ENCODE measurements at regions not wholly inside any gene's neighbourhood (a gene's known extent, or its start where the extent isn't known, plus 50 kb on each side); places are given as distances from the start of the nearest gene placed in this dataset.

DNA sequence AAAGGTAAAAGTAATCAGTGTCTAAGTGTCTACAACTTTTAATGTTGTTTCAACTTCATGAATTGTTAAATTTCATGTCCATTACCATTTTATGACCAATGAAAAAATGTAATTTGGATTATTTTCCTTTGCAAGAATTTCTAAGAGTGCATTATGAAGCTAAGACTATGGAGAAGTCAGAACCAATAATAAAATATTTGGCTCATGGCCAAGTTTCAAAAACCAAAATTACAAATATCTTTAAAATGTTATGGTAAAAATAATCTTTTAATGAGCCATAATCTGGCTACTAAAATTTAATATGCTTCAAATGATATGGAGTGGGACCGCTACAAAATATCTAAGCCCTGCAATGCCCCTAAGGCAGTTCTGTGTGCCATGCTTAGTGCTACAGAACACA lies 294.1 kb upstream of the SMIM30 start:
- Histone ChIP-seq H3K4me2 (ENCODE audit: low read depth, low read length, poor library complexity, severe bottlenecking) (no peak overlapping the region), H3K9ac (ENCODE audit: low read depth, low read length, poor library complexity, severe bottlenecking) (no peak overlapping the region), H3K9me3 (ENCODE audit: insufficient read depth, low read depth, low read length) (no peaks in the 10 kb centered on the region), H3K27me3 (ENCODE audit: insufficient read depth, low read length, poor library complexity, severe bottlenecking) (no peaks in the 10 kb centered on the region), H3F3A (ENCODE audit: low read depth) (no peaks in the 10 kb centered on the region), H2AFZ (ENCODE audit: low read length) (no peak overlapping the region), H4K20me1 (ENCODE audit: insufficient read depth, low read length, poor library complexity, severe bottlenecking) (no peaks in the 10 kb centered on the region), H3K36me3 (ENCODE audit: insufficient read depth, low read length) (no peaks in the 10 kb centered on the region), H3K9me2 (replicated peaks; ENCODE audit: low read depth, low read length) (no peaks in the 10 kb centered on the region), H3K79me2 (ENCODE audit: insufficient read depth, low read length) (no peaks in the 10 kb centered on the region), H3K4me1 (ENCODE audit: insufficient read depth, low read length, poor library complexity, severe bottlenecking) (no peaks in the 10 kb centered on the region), H3K4me3 (ENCODE audit: low read length, poor library complexity, severe bottlenecking) (no peak overlapping the region)
- no peak for TF ChIP-seq EZH2phosphoT487 (IDR thresholded peaks at IDR 0.05; ENCODE audit: borderline replicate concordance)
- TF ChIP-seq, protein P1, sequence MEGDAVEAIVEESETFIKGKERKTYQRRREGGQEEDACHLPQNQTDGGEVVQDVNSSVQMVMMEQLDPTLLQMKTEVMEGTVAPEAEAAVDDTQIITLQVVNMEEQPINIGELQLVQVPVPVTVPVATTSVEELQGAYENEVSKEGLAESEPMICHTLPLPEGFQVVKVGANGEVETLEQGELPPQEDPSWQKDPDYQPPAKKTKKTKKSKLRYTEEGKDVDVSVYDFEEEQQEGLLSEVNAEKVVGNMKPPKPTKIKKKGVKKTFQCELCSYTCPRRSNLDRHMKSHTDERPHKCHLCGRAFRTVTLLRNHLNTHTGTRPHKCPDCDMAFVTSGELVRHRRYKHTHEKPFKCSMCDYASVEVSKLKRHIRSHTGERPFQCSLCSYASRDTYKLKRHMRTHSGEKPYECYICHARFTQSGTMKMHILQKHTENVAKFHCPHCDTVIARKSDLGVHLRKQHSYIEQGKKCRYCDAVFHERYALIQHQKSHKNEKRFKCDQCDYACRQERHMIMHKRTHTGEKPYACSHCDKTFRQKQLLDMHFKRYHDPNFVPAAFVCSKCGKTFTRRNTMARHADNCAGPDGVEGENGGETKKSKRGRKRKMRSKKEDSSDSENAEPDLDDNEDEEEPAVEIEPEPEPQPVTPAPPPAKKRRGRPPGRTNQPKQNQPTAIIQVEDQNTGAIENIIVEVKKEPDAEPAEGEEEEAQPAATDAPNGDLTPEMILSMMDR (conservative IDR thresholded peaks at IDR 0.05; ENCODE audit: low read length) = no peak

- no peaks in the 10 kb centered on the region for H3K9me3 ChIP-seq (ENCODE audit: insufficient read depth, low read depth, low read length)
- no peak overlapping the region for H3K9ac ChIP-seq (ENCODE audit: low read depth, low read length, poor library complexity, severe bottlenecking)
- no peaks in the 10 kb centered on the region for H3K36me3 ChIP-seq (ENCODE audit: insufficient read depth, low read length)
- TF ChIP-seq EZH2phosphoT487 (IDR thresholded peaks at IDR 0.05; ENCODE audit: borderline replicate concordance) = no peak
- TF ChIP-seq, protein P1 (conservative IDR thresholded peaks at IDR 0.05; ENCODE audit: low read length) = no peak
- no peaks in the 10 kb centered on the region for H4K20me1 ChIP-seq (ENCODE audit: insufficient read depth, low read length, poor library complexity, severe bottlenecking)
- H3K9me2 ChIP-seq (replicated peaks; ENCODE audit: low read depth, low read length) = no peaks in the 10 kb centered on the region
- H2AFZ ChIP-seq (ENCODE audit: low read length) = no peak overlapping the region
- H3K27me3 ChIP-seq (ENCODE audit: insufficient read depth, low read length, poor library complexity, severe bottlenecking) = no peaks in the 10 kb centered on the region
- H3F3A ChIP-seq (ENCODE audit: low read depth) = no peaks in the 10 kb centered on the region
- no peaks in the 10 kb centered on the region for H3K79me2 ChIP-seq (ENCODE audit: insufficient read depth, low read length)
- H3K4me3 ChIP-seq (ENCODE audit: low read length, poor library complexity, severe bottlenecking) = no peak overlapping the region
- no peak overlapping the region for H3K4me2 ChIP-seq (ENCODE audit: low read depth, low read length, poor library complexity, severe bottlenecking)
- no peaks in the 10 kb centered on the region for H3K4me1 ChIP-seq (ENCODE audit: insufficient read depth, low read length, poor library complexity, severe bottlenecking)
These were observed 292.4 kb upstream of the SMIM30 start for GRCh38 chr7:113410796-113411195.

- Histone ChIP-seq H3K9ac (ENCODE audit: low read depth, low read length, poor library complexity, severe bottlenecking) (no peak overlapping the region), H3K4me3 (ENCODE audit: low read length, poor library complexity, severe bottlenecking) (no peak overlapping the region), H3K4me2 (ENCODE audit: low read depth, low read length, poor library complexity, severe bottlenecking) (no peak overlapping the region), H3K9me2 (replicated peaks; ENCODE audit: low read depth, low read length) (no peaks in the 10 kb centered on the region), H2AFZ (ENCODE audit: low read length) (no peak overlapping the region), H3K4me1 (ENCODE audit: insufficient read depth, low read length, poor library complexity, severe bottlenecking) (no peaks in the 10 kb centered on the region), H3K9me3 (ENCODE audit: insufficient read depth, low read depth, low read length) (no peaks in the 10 kb centered on the region), H3F3A (ENCODE audit: low read depth) (no peaks in the 10 kb centered on the region), H3K27me3 (ENCODE audit: insufficient read depth, low read length, poor library complexity, severe bottlenecking) (no peaks in the 10 kb centered on the region), H3K36me3 (ENCODE audit: insufficient read depth, low read length) (no peaks in the 10 kb centered on the region), H3K79me2 (ENCODE audit: insufficient read depth, low read length) (no peaks in the 10 kb centered on the region), H4K20me1 (ENCODE audit: insufficient read depth, low read length, poor library complexity, severe bottlenecking) (no peaks in the 10 kb centered on the region)
- no peak for TF ChIP-seq EZH2phosphoT487 (IDR thresholded peaks at IDR 0.05; ENCODE audit: borderline replicate concordance)
- TF ChIP-seq, protein P1 (conservative IDR thresholded peaks at IDR 0.05; ENCODE audit: low read length) = no peak
These were observed 290.6 kb upstream of the SMIM30 start for GRCh38 chr7:113408999-113409398.
